ENCODE measurements at regions not wholly inside any gene's neighbourhood (a gene's known extent, or its start where the extent isn't known, plus 50 kb on each side); places are given as distances from the start of the nearest gene placed in this dataset.

DNA sequence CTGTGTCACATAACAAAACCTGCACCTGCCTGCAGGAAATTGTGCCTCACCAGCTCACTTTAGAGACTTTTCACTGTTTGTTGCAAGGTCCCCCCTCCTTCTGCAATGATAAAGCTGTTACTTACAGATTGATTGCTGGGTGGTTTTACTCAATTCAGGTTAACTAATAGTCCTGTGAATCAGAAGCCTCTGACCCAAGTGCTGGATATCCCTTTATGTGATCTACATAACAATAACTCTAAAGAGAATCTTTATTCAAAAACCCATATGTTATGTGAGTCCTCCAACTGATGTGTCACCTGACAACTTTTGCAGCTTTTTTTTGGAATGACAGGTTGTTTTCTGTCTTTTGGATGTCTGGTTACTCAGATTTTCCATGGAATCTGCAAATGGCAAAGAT lies 2323.6 kb upstream of the TENM3 start:
- TF ChIP-seq, protein P1, sequence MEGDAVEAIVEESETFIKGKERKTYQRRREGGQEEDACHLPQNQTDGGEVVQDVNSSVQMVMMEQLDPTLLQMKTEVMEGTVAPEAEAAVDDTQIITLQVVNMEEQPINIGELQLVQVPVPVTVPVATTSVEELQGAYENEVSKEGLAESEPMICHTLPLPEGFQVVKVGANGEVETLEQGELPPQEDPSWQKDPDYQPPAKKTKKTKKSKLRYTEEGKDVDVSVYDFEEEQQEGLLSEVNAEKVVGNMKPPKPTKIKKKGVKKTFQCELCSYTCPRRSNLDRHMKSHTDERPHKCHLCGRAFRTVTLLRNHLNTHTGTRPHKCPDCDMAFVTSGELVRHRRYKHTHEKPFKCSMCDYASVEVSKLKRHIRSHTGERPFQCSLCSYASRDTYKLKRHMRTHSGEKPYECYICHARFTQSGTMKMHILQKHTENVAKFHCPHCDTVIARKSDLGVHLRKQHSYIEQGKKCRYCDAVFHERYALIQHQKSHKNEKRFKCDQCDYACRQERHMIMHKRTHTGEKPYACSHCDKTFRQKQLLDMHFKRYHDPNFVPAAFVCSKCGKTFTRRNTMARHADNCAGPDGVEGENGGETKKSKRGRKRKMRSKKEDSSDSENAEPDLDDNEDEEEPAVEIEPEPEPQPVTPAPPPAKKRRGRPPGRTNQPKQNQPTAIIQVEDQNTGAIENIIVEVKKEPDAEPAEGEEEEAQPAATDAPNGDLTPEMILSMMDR (conservative IDR thresholded peaks at IDR 0.05) = no peak
- no peak for TF ChIP-seq ZFX (IDR thresholded peaks at IDR 0.05)

All from C4-2B (cell line).